SKM-1 (cell line): ENCODE measurements at regions not wholly inside any gene's neighbourhood (a gene's known extent, or its start where the extent isn't known, plus 50 kb on each side); places are given as distances from the start of the nearest gene placed in this dataset.

Experiments
- DNase-seq: peaks from one replicate; lab custom pipeline; 2025; ENCODE audit not compliant: unreplicated experiment; lab: John Stamatoyannopoulos, UW

GRCh38 chr12:100675432-100675831 is 101.9 kb downstream of the GAS2L3 start:
- no peak for DNase-seq

- no peak for DNase-seq
Measured at GRCh38 chr12:100681074-100681473, 107.6 kb downstream of the GAS2L3 start.

GRCh38 chr12:100682178-100682577 is 108.7 kb downstream of the GAS2L3 start:
- DNase-seq, result no peak

- DNase-seq, result no peak
Measured at GRCh38 chr12:100687686-100688085, 106.9 kb upstream of the ANO4 start.

- no peak for DNase-seq
Measured at GRCh38 chr12:100688451-100688864, 106.1 kb upstream of the ANO4 start.

- no peak for DNase-seq
Measured at GRCh38 chr12:100692502-100692901, 102.1 kb upstream of the ANO4 start.

- no peak for DNase-seq
Measured at GRCh38 chr12:100698518-100698917, 96.1 kb upstream of the ANO4 start.

- DNase-seq, result peak; percentile 22
Measured at GRCh38 chr12:100699209-100699608, 95.4 kb upstream of the ANO4 start.

- DNase-seq, result no peak
Measured at GRCh38 chr12:100703337-100703736, 91.2 kb upstream of the ANO4 start.

GRCh38 chr12:100703868-100704267 is 90.7 kb upstream of the ANO4 start:
- no peak for DNase-seq

- no peak for DNase-seq
Measured at GRCh38 chr12:100706033-100706432, 88.5 kb upstream of the ANO4 start.

- no peak for DNase-seq
Measured at GRCh38 chr12:100708591-100708990, 86.0 kb upstream of the ANO4 start.

GRCh38 chr12:100715976-100716944 is 78.3 kb upstream of the ANO4 start:
- no peak for DNase-seq

- no peak for DNase-seq
Measured at GRCh38 chr12:100716945-100717732, 77.4 kb upstream of the ANO4 start.

GRCh38 chr12:100717733-100718067 is 76.9 kb upstream of the ANO4 start:
- no peak for DNase-seq

GRCh38 chr12:100718187-100718586 is 76.4 kb upstream of the ANO4 start:
- DNase-seq, result no peak

- DNase-seq, result no peak
Measured at GRCh38 chr12:100720016-100720654, 74.4 kb upstream of the ANO4 start.

- no peak for DNase-seq
Measured at GRCh38 chr12:100721169-100721568, 73.4 kb upstream of the ANO4 start.

- no peak for DNase-seq
Measured at GRCh38 chr12:100724071-100724470, 70.5 kb upstream of the ANO4 start.

- DNase-seq, result no peak
Measured at GRCh38 chr12:100733817-100734593, 60.6 kb upstream of the ANO4 start.

- no peak for DNase-seq
Measured at GRCh38 chr12:100737168-100737567, 57.4 kb upstream of the ANO4 start.
